T-helper 1 cell (primary cell): ENCODE measurements at regions not wholly inside any gene's neighbourhood (a gene's known extent, or its start where the extent isn't known, plus 50 kb on each side); places are given as distances from the start of the nearest gene placed in this dataset.

Experiments used
- DNase-seq, 5 donors: peaks; one replicate each; pipeline ENCODE4 v3.0.0-alpha.2; 2012 to 2020

- DNase-seq: no peak
Observed at GRCh38 chr10:6343305-6344010, 140.7 kb downstream of the PFKFB3 start.

DNA sequence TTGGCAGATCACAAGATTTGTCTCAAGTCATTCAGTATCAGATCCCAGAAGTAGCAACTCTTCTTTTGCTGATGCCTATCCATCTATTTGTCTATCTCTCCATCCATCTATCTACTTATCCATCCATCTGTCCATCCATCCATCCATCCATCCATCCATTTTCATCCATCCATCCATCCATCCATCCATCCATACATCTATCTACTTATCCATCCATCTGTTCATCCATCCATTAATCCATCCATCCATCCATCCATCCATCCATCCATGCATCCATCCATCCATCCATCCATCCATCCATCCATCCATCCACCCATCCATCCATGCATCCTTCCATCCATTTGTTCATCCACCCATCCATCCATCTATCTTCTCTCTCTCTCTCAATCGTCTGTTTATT, 142.7 kb downstream of the PFKFB3 start:
- DNase-seq: no peak

DNA sequence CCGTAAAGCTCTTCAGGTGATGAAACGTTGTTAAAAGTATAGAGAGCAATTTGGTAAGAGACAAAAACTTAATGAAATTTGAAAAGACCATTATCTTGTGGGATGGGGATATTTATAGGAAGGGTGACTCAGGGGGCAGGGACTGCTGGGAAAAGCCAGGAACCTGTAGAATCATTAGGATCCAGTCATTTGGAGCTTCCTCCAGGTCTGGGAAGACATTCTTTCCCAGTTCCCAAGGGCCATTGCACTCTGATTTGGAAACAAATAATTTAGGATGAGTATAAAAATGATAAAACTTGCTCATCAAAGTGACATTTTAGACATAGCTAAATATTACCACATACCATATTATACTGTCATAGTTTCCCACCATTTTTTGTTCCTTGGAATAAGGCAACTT, 143.9 kb downstream of the PFKFB3 start:
- DNase-seq: no peak

GRCh38 chr10:6347391-6347951, 144.7 kb downstream of the PFKFB3 start:
- DNase-seq: peak in 4 of 5 donors; percentile 24 to 52 (median 42)

GRCh38 chr10:6348096-6348874, 145.6 kb downstream of the PFKFB3 start:
- DNase-seq: peak; percentile 57 to 94 (median 72)

- DNase-seq: no peak
Observed at GRCh38 chr10:6349846-6350535, 147.3 kb downstream of the PFKFB3 start.

DNA sequence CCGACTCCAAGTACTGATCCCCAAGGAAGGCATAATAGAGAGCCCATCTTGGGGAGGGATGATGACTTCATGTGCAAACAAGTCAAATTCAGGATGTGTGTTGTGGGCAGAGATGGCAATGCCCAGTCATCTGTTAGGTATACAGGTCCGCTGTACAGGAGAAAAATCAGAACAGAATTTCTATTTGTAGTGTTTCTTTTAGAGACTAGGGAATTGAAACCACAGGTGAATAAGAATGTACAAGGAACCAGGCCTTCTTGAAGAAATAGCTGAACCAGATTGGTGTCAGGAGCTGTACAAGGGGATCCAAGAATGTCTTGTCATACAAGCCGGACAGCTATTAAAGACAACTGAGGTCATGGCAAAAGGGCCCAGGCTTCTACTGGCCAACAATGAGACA, 147.9 kb downstream of the PFKFB3 start:
- DNase-seq: no peak

DNA sequence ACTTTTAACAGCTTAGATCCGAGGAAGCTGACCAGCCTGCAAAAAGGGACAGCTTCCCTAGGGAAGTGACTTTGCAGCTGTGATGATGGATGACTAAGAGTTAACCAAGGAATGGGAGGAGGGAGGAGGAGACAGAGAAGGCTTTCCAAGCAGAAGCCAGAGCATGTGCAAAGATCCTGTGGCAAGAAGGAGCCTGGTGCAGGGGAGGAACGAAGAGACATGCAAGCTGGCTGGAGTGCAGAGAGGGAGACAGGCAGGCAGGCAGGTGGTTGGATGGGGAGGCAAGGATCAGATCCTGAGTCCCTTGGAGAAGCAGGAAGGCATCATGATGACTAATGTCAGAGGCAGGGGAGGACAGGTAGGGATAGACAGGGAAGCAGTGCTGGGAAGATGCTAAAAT, 148.8 kb downstream of the PFKFB3 start:
- DNase-seq: no peak

- DNase-seq: no peak
Observed at GRCh38 chr10:6353526-6353925, 150.8 kb downstream of the PFKFB3 start.

- no peak for DNase-seq
Observed at GRCh38 chr10:6354168-6354772, 151.5 kb downstream of the PFKFB3 start.

- no peak for DNase-seq
Observed at GRCh38 chr10:6356280-6356793, 153.6 kb downstream of the PFKFB3 start.

DNA sequence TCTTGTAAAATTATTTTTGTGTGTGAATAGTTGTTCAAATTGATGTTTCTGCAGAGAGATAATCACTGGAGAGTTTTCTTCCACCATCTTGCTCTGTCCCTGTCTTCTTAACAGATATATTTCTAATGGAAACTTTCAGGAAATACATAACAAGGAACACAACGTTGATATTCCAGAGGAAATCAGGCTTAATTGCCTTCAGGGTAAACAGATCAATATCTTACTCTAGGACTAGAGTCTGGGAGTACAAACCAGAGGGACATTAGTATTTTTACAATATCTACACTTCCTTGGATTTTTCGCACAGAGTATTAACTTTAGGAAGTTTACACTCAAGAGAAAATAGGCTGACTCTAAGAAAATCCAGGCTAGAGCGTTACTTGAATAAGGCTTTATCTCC, 159.1 kb downstream of the PFKFB3 start:
- no peak for DNase-seq

DNA sequence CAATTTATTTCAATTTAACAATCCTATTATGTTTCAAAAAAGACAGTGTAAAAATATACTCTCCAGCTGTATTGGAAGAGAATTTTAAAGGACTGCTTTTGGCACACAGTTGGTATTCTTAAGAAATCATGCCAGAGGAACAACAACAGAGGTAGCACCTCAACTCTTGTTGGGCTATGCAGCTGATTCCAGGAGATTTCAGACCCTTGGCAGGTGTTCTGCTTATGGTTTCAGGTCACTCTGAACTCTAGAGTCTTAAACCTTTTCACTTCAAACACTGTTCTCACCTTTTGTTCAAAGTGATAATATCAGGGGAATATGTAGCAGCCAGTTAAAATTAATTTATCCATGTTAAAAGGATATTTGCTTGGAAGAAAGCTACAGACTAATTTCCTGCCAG, 160.1 kb downstream of the PFKFB3 start:
- DNase-seq: no peak

GRCh38 chr10:6363511-6363910, 160.8 kb downstream of the PFKFB3 start:
- DNase-seq: no peak

- no peak for DNase-seq
Observed at GRCh38 chr10:6364283-6364682, 161.6 kb downstream of the PFKFB3 start.

GRCh38 chr10:6364893-6365292, 162.2 kb downstream of the PFKFB3 start:
- no peak for DNase-seq

DNA sequence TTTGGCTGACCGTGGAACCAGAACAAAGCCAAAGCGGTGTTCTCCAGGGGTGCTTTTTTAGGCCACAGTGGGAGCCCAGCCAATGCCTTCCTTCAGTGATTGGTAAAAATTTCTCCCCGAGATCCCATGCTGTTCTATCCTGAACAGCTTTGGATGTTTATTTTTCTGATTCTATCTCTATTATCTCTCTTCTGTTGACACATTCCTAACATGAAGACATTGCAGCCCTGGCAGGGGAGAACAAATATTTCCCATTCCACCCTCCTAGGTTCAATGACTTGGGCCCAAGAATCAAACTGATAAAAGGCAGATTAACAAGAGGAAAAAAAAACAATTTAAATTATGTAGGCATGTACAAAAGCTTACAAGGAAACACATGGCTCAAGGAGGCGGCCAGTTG, 162.7 kb downstream of the PFKFB3 start:
- no peak for DNase-seq
